Muscle of arm (tissue), 1 donor: ENCODE measurements at regions not wholly inside any gene's neighbourhood (a gene's known extent, or its start where the extent isn't known, plus 50 kb on each side); places are given as distances from the start of the nearest gene placed in this dataset.

Experiments used
- DNase-seq: peaks from one replicate; pipeline ENCODE4 v3.0.0-alpha.2; 2013

DNA sequence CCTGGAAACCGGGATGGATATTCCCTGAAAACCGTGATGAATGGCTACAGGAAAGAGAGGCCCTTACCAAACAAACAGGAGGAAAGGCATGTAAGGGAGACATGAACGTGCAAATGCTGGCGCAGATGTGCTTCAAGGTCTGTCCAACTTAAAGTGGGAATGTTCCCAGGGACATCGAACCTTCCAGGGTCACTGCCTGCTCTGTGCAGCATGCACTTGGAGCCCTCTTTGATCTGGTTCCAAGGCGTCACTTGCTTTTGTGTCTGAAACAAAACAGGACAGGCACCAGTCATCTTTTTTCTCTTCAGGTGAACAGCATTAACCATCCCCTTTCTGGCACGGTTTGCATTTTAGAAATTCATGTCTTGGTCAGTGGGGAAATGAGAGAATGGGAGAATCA is 479.4 kb downstream of the RASEF start:
- no peak for DNase-seq

DNA sequence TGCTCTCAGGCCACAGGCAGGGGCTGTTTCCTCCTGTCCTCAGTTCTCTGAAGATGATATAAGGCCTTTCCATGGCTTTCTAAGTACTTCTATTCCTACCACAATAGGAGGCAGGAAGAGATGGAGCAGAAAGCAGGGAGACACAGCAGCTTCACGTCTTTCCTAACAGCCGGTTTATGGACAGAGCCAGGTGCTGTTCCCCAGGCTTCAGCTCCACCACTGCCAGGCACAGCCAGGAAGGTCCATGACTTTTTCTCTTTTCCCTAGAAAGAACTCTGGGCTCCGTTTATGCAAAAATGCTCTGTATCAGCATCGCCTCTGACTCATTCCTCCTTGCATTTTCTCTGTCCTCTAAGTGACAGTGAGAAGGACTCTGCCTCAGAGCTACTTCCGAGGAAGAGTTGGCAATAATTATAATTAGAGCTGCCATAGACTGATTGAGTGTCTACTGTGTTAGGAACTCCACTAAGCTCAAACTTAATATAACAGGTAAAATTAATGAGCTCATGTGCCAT is 478.5 kb downstream of the RASEF start:
- DNase-seq, result no peak

DNA sequence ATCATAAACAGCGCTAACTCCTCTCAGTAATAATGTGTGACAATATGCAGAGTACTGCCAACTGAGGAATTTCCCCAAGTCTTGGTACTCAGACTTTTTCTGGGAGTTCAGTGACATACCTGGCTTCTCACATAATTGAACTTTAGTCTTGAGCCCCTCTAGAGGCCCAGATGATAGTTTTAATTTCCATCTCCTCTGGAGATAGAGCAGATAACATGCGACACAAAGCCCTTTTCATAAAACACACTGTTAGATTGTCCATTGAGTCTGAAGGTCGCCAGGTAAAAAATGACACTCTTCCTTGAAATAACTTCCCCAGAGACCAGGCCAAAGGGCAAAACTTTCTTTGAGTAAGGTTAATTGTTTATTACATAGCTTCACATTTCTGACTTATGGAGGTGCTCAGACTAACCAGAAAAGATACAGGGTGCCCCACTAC is 476.0 kb downstream of the RASEF start:
- DNase-seq, result no peak

DNA sequence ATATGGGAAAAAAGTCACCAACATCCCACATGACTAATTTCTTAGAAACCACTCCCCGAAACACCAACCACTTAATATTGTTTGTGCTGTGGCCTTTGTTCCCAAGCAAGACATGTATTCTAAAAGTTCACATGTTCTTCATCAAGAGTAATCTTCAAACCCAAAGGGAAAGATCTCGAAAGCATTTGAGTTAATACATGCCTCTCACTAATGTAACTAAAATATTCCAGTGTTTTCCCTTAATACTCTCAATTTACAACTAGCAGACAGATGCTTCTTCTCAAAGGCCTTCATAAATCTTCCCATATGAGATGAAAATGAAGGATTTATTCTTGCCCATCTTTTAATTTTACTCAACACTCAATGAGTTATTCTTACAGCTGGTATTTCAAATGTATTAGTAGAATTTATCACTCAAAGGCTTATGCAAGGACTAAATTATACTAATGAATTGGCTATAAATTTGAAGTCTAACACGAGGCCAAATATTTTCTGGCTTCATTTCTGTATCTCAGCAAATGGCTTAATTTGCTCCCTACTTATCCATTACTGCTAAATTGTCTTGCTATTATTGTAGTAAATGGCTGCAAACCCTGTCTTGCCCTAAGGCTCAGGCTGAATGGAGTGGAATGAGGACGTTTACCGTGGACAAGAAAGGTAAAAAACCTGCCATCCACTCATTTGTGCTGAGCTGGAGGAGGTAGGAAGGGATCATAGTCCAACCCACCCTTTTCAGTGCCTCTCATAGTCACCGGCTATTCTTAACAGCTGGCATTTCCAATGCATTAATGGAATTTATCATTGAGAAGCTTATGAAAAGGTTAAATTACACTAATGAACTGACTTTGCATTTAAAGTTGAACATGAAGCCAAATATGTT is 474.4 kb downstream of the RASEF start:
- no peak for DNase-seq

DNA sequence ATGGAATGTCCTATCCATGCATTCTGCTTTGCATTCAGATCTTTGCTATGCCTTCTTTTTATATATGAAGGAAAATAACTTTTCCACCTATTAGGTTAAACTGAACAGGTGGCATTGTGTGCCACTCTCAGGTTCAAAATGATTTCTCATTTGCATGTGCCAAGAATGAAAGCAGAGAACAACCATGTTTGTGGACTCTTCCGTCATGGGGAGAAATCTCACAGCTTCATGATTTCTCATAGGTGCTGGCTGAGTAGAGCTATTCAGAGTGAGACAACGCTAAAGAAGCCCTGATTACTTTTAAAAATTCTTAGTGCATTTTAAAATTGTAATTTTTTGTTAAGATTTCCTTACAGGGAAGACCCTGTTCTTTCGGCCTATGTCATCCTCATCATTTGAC is 472.1 kb downstream of the RASEF start:
- DNase-seq, result no peak

DNA sequence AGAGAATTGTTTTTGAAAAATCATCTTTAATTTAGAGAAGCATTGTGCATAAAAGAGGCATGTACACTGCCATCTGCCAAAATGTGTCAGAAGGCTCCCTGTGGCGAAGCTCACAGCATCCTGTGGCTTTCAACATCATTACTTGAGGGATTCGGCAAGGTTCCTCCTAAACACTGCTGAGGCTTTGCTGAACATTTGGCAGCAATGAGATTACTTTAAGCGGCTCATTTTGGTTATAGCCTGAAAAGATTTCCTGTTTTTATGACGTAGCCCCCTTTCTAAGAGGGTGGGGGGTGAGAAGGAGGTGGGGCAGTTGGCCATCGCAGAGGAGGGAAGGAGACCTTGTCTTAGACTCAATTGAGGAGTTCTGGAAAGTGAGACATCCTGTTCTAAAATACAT is 469.4 kb downstream of the RASEF start:
- DNase-seq, result no peak

DNA sequence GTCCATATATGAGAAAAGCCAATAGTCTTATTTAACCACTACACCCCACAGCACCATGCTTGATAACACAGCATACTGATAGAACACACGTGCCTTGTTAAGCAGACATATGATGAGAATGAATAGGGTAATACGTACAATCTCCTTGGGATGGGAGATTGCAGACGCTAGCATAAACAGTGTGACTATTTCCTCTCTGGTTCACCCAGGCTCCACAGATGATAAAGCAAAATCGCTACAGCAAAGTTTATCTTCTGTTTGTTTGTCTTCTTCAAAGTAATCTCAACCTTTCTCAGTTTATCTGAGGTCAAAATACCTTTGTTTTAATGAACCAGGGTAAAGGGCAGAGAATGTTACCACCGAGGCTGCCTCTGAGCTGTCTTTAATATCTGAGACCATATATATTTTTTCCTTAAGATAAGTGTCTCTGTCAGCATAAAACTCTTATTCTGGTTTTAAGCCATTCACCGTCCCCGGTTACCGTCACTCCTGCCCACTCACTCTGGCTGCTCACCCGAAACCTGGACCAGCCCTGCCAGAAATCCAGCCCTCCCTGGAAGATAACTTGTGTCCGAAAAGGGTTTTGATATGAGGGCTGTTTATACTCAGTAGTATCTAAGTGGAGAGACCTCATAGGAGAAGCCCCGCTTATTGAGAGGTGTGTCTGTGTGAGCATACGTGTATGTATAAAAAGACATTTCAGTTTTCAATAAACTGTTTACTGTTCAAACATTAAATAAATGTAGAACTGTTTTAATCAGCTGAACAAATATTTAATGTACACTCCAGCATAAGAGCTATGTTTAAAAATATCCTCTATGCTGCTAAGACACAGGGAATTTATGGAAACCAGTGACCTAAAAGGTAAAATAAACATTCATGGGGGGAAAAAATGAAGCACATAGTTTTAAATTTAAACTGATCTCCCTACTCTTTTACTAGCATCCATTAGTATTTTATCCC is 465.4 kb downstream of the RASEF start:
- no peak for DNase-seq

DNA sequence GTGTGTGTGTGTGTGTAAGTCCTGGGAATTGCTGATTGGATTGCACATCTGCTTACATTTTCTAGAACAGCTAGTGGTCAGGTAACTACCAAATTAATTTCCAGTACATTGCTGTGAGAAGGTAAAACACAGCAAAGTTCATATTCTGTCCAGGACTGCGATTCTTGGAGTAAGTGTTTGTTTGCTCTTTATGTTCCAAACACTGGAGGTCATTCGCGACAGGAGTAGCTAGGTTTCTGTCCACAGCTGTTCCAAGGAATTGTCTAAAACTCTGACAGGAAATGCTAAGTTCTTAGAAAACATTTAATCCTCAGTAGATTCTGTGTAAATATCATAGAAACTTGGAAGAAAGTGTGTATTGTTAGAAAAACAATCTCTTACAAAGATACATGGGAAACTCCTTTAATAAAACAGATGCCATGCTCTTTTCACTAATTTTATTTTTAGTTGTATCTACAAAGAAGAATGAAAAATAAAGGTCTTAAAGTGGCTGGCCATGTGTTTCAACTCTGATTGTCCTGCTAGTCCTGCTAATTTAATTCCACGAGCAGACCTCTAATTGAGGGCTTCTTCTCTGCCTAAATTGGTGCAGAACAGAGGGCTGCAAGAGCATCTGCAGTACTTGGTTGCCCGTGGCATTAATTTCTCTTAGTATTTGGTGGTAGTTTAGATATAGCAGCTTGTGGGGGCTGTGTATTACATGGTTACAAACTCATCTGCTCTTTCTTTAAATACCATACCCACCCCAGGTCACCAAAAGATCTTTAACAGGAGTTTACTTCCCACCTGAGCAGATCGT is 464.5 kb downstream of the RASEF start:
- DNase-seq, result peak; percentile 39

DNA sequence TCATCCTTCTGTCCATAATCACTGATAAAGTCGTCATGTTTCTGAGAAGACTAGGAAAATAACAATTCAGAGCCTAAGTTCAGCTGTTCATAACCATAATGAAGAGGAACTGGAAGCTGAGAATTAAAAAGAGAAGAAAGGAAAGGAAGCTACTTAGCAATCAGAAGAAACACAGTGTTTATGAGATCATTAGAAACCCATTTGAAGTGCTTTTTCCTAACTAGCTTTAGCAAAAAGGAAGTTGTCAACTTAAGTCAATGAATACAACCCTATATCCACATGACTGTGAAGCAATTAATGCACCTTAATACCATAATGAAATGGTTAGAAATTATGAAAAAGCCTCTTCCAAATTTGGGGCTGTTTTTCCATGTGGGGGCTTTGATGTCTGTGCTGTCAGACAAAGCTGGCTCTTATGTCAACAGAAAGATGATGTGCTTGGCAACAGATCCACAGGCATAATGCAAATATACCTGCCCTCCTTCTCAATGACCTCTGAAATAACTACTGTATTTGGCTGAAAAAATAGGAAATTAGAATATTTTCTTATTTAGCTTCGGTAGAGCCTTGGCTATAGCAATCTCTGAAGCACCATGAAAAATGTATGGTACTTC is 463.5 kb downstream of the RASEF start:
- DNase-seq, result no peak

DNA sequence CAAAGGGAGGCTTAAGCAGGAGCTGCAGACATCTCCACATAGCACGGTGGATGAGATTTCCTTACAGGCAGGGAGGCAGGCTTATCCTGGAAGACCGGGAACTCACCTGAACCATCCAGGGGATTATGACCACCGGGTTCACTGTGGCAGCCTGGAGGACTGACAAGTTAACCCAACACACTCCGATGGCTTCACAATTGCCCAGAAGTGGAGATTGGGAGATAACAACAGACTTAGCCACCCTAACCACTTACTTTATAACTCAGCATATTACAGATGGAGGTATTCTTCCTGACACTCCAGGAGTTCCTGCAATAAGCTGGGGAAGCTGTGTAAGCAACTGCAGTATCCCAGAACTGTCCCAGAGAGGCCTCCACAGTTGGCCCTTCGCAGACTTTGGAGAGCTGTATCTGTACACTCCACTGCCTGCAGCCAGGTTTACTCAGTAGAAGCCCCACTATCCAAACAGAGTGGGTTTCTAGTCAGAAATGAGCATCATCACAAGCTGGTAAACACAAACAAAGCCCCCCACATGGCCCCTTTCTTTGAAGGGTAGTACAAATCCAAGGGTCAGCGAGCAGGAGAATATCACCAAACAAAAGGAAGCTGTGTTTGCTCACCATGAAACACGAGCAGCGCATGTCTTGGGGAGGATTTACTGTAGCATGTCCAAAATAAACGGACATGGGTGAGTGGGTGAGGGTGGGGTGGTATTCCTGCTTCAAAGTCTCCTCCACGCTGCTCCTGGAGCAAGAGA is 462.2 kb downstream of the RASEF start:
- DNase-seq, result peak; percentile 38

DNA sequence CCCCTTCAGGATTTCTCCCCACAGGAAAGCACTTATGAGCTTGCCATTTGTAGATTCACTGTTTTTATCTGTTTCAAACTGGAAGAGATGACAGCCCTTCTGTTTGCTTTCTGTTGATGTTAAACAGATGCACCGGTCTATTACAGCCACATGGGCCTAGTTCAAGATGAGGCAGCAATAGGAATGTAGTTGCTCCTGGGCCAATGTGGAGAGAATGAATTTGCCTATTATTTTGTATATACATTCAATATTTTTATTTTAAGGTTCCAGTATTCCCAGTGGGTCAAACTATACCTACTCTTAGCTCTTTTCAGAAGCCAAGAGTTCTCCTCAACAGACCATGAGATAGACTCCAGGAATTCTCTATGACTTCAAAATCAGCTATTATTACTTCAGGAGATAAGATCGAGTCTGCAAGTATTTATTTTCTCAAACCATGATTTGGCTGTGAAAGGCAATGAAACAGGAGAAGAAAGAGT is 461.6 kb downstream of the RASEF start:
- peak; percentile 64 for DNase-seq

DNA sequence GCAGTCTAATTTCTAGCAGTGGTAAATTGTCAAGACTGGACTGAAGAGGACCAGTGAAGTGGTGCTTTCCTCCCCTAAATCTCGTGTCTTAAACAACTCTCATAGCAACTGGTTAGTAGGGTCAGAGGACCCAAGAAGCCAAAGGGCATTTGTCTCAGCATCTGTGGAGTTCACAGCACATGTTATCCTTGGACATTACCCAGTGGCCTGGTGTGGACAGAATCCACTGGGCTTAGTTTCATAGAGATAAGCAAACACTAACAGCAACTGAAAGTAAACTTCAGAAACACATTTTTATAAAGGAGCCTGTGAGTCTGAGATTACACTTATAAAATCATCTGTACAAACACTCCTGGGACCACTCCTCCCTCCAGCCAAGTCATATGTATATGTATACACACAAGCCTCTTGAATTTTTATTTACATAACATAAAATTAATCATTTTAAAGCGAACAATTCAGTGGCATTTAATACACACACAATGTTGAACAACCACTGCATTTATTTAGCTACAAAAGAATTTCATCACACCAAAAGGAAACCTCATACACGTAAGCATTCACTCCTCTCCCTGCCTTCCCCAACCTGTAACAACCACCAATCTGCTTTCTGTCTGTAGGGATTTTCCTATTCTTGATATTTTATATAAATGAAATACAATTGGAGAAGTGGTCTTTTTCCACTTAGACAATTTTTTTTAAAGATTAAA is 457.8 kb downstream of the RASEF start:
- no peak for DNase-seq

DNA sequence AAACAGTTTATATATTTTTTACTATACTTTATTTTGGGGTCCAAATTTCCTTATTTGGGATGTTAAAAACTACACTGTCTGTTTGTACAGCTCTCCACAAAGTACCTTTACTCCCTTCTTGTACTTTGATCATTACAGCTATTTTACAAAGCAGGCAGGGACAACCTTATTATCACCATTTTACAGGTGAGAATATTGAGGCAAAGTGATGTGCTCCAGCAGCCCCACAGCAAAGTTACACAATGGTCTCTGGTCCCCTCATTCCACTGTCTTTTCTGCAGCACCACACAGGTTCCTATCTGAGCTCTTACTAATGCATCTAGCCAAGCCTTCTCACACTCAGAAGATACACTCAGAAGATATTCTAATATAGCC is 457.3 kb downstream of the RASEF start:
- no peak for DNase-seq

DNA sequence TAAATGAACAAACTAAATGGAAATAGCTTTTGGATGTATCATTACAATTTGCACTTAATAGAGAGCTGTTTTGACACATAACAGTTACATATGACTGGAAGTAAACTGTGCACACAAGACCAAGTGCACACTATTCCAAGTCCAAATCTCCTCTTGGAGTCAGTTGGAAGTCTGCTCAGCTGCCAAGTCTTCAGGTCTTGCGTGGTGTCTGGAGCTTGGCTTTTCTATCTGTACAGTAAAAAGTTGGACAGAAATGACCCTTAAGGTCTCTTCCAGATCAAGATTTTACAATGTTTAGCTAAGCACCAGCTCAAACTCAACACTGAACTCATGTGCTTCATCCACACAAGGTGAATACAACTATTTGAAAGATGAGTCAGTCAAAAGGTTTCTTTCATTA is 456.9 kb downstream of the RASEF start:
- no peak for DNase-seq

DNA sequence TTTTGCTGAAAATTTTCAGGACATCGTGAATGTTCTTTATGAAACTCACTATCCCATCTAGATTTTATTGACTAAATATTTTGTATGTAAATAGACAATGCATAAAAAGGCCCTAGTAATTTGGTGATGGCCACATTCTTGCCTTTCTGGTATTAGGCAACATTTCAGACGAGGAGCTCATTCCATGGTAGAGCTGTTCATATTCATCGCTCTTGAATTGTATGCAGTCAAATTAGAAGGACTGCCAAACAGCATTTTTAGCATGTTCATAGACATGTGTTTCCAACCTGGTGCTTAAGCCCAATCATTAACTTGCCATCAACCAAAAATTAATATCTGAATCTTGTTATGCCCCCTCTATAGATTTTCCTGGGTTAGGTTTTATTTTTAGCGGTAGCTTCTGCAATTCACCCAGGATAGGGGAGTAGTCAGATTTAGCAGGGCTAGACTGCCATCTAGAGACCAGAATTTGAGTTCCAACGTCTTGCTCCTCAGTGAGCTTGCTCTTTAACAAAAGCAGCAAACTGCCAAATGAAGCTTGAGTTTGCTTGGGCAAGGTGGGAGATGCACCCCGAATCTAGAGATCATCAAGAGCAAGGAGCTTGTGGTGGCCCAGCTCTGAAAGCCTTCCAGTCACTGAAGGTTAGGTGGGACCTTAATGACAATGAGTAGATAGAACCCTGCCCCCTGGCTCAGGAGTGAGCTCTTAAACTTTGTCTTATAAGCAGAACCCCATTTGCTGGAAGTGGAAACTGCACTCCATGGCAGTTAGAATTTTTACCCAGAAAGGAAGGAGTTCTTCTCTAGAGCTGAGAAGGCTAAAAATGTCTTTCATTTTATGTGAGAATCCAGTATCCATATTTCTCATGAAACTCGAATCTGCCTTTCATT is 456.2 kb downstream of the RASEF start:
- peak; percentile 79 for DNase-seq

DNA sequence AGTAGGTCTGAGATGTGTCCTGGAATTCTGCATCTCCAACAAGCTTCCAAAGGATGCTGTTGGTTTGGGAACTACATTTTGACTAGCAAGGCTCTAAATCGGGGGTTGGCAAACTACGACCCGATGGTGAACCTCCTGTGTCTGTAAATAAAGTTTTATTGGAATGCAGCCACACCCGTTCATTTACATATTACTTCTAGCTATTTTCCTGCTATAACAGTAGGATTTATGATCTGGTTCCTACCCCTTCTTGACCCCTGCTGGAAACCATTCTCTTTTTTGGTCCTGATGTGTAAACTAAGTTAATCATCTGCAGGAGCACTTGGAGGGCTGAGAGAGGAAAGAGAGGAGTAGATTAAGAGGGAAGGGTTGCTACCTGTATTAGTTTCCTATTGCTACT is 454.5 kb downstream of the RASEF start:
- no peak for DNase-seq

DNA sequence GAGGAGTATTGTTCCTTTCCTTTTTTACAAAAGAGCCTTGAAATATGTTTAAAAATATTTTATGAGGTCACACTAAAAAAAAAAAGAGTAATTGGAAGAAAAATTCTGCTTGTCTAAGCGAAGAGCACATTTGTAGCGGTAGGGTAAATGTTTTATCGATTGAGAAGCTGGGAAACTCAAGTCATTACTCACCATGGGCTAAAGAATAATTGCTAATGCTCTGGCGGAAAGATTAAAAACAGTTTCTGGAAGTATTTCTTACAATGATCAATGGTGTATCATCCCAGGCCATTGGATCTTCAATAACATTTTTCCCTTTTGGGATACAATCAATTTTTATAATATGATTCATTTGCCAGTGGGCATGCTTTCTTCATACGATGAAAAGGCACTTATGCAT is 450.0 kb downstream of the RASEF start:
- no peak for DNase-seq

DNA sequence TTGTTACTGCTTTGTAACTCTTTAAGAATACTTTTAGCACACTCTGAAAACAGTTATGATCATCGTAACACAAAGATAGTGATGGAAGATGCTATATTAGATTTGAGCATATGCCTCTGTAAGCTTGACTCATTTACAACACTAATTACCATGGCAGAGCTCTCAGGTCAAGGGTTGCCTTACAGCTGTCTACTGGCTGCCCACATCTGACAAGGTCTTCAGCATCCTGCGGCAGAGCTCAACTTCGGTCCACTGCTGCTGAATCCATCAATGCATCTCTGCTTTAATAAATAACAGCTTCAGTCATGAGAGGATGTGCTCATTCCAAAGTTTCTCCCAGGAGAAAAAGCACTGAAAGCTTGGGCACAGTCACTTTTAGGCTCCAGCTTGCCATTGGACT is 449.4 kb downstream of the RASEF start:
- DNase-seq, result no peak

DNA sequence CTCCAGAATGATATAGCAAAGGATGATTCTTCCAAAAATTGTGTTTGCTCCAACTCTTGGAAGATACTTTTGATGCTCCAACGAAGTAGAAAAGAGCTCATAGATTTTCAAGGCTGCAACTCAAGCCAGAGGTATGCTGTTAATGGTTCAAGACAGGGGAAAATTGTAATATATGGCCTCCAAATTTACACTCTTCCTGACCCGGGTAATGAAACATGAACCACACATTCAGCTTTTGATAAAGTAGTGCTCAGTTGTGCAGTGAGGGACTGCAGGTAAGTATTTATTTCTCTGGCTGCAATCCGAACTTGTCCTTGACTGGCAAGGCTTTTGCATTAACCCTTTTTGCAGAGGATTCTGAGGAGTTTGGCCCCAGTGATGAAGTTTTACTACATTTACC is 446.4 kb downstream of the RASEF start:
- no peak for DNase-seq
